ENCODE measurements at regions not wholly inside any gene's neighbourhood (a gene's known extent, or its start where the extent isn't known, plus 50 kb on each side); places are given as distances from the start of the nearest gene placed in this dataset.

DNA sequence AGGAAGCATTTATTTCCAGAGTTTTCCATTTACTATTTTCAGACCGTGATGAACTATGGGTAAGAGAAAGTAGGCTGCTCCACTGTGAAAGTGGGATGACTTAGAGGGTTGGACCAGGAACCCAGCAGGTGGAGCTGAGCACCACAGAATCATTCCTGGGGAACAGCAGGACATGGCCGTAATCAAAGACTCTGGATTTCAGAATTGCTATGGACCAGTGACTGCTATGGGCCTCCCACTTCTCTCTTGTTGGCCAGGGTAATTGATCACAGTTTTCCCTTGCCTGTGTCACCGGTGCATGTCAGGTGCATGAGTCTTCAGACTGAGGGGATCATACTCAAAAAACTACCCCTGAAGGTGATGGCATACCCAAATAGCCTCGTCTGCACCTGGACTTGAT, 90.6 kb upstream of the GPC1 start:
- TF ChIP-seq, protein P1, sequence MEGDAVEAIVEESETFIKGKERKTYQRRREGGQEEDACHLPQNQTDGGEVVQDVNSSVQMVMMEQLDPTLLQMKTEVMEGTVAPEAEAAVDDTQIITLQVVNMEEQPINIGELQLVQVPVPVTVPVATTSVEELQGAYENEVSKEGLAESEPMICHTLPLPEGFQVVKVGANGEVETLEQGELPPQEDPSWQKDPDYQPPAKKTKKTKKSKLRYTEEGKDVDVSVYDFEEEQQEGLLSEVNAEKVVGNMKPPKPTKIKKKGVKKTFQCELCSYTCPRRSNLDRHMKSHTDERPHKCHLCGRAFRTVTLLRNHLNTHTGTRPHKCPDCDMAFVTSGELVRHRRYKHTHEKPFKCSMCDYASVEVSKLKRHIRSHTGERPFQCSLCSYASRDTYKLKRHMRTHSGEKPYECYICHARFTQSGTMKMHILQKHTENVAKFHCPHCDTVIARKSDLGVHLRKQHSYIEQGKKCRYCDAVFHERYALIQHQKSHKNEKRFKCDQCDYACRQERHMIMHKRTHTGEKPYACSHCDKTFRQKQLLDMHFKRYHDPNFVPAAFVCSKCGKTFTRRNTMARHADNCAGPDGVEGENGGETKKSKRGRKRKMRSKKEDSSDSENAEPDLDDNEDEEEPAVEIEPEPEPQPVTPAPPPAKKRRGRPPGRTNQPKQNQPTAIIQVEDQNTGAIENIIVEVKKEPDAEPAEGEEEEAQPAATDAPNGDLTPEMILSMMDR (IDR thresholded peaks at IDR 0.05), result no peak
- Histone ChIP-seq H3K9me3 (peaks cover 10% of the 10 kb centered on the region), H3K4me3 (no peak overlapping the region), H3K27me3 (ENCODE audit: low read depth) (no peaks in the 10 kb centered on the region), H3K27ac (no peak overlapping the region), H3K4me1 (no peaks in the 10 kb centered on the region), H3K36me3 (no peaks in the 10 kb centered on the region)
- intact Hi-C loops (cut with DNase I), result no loop called here
- DNase-seq (no peak), ATAC-seq (no peak)

DNA sequence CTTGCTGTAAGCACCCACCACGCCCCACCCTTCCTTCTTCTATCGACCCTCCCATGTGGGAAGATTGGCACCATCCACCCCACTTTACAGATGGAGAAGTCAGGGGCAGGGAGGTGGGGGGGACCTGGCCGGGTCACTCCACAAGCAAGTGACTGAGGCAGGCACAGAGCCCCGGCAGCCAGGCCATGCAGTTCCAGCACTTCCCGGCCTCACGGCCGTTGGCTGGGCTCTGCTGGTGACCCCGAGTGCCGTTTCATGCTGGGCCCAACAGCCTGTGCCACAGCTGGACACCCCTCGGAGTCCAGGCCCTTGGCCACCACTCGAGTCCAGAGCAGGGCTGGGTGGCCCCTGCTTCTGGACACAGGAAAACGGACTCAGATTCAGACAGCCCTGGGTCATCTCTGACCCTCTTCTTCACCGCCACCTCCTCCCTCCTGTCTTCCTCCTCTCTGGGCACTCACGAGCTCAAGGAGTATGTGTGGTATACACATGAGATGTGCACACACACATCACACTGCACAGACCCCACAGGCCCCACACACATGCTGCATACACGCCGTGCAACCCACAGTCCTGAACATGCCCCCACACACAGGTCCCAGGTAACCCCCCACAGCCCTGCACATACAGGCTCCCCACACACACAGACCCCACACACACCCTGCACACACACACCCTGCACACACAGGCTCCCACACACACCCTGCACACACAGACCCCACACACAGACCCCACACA, 89.3 kb upstream of the GPC1 start:
- TF ChIP-seq, protein P1 (IDR thresholded peaks at IDR 0.05), result no peak
- peaks cover 10% of the 10 kb centered on the region for H3K9me3 ChIP-seq
- H3K27ac ChIP-seq, result no peak overlapping the region
- intact Hi-C loops (cut with DNase I), result no loop called here
- no peaks in the 10 kb centered on the region for H3K4me1 ChIP-seq
- H3K27me3 ChIP-seq (ENCODE audit: low read depth), result no peaks in the 10 kb centered on the region
- DNase-seq (no peak), ATAC-seq (peak in 1 of 2 donors; percentile 17)
- no peak overlapping the region for H3K4me3 ChIP-seq
- H3K36me3 ChIP-seq, result no peaks in the 10 kb centered on the region

DNA sequence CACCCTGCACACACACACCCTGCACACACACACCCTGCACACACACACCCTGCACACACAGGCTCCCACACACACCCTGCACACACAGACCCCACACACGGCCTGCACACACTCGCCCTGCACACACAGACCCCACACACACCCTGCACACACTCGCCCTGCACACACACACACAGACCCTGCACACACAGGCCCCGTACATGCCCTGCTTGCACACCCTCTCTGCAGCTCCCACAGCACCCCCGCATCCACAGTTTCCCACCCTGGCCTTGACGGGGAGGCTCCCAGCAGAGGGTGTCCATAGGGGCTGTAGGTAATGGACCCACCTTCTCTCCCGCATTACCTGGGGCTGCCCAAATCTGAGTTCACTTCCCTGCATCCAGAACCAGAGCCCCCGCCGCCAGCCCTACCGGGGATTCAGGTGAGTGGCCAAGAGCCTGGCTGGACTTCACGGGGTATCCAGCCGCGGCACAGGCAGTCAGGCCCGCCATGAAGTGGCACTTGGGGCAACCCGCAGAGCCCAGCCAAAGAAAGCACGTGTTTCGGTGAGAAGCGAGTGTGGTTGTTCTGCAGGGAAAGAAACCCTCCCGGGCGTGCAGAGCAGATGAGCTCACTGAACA, 88.6 kb upstream of the GPC1 start:
- Histone ChIP-seq H3K4me1 (no peaks in the 10 kb centered on the region), H3K4me3 (no peak overlapping the region), H3K36me3 (no peaks in the 10 kb centered on the region), H3K27ac (no peak overlapping the region), H3K9me3 (peaks cover 10% of the 10 kb centered on the region), H3K27me3 (ENCODE audit: low read depth) (no peaks in the 10 kb centered on the region)
- intact Hi-C loops (cut with DNase I), result no loop called here
- DNase-seq (no peak), ATAC-seq (no peak)
- TF ChIP-seq, protein P1 (IDR thresholded peaks at IDR 0.05), result no peak

GRCh38 chr2:240347373-240347940, 88.0 kb upstream of the GPC1 start:
- Histone ChIP-seq H3K4me1 (no peaks in the 10 kb centered on the region), H3K27me3 (ENCODE audit: low read depth) (no peaks in the 10 kb centered on the region), H3K4me3 (no peak overlapping the region), H3K27ac (no peak overlapping the region), H3K36me3 (no peaks in the 10 kb centered on the region), H3K9me3 (peaks cover 10% of the 10 kb centered on the region)
- DNase-seq (no peak), ATAC-seq (no peak)
- intact Hi-C loops (cut with DNase I), result no loop called here
- TF ChIP-seq, protein P1 (IDR thresholded peaks at IDR 0.05), result no peak

GRCh38 chr2:240347949-240348500, 87.4 kb upstream of the GPC1 start:
- DNase-seq, result no peak
- H3K36me3 ChIP-seq, result no peaks in the 10 kb centered on the region
- no peaks in the 10 kb centered on the region for H3K4me1 ChIP-seq
- no peak for ATAC-seq
- no peak overlapping the region for H3K27ac ChIP-seq
- H3K9me3 ChIP-seq, result peaks cover 10% of the 10 kb centered on the region
- H3K27me3 ChIP-seq (ENCODE audit: low read depth), result peaks cover 4% of the 10 kb centered on the region
- no peak overlapping the region for H3K4me3 ChIP-seq
- intact Hi-C loops (cut with DNase I), result no loop called here
- TF ChIP-seq, protein P1 (IDR thresholded peaks at IDR 0.05), result no peak

All from lower lobe of right lung (tissue), 2 donors.